OCI-LY7 (cell line): ENCODE measurements at regions not wholly inside any gene's neighbourhood (a gene's known extent, or its start where the extent isn't known, plus 50 kb on each side); places are given as distances from the start of the nearest gene placed in this dataset.

Source experiments
- CTCF ChIP-seq: fragments of 200-600 bp; sonication (generic); conservative IDR thresholded peaks from 2 replicates; pipeline ENCODE4 v1.5.1; 2014; ENCODE audit warnings: mild to moderate bottlenecking, antibody characterized with exemption, low read length, moderate library complexity, mixed read lengths
- EZH2phosphoT487 ChIP-seq: fragments of 200-600 bp; sonication (generic); IDR thresholded peaks from 2 replicates; pipeline ENCODE4 v1.6.1; 2018; ENCODE audit warnings: low read depth, borderline replicate concordance, mild to moderate bottlenecking, mixed run types, antibody characterized with exemption, low read length, moderate library complexity, mixed read lengths

DNA sequence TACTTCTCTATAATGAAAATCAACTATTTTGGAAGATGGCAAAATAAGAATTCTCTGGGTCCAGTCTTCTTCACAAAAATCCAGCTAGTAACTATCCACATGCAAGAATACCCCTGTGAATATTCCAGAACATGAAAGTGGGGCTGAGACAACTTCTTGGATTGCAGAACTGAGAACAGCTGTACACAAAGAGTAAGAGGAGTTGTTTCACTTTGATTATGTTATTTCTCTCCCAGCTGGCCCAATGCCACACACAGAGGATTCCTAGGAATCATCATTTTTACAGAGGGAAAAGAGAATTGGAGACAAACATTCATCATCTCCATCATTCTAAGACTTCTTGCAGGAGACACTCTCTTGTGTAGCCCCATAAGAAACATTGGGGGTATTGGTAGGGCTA is 782.2 kb upstream of the LCORL start:
- no peak for TF ChIP-seq CTCF
- no peak for TF ChIP-seq EZH2phosphoT487
